ENCODE measurements at regions not wholly inside any gene's neighbourhood (a gene's known extent, or its start where the extent isn't known, plus 50 kb on each side); places are given as distances from the start of the nearest gene placed in this dataset.
"Not testable (repeated sequence)": the region's sequence is repeated elsewhere in the genome, so short reads cannot be mapped to it uniquely, and the experiment has no call there.

- Histone ChIP-seq H3K36me3 (ENCODE audit: control insufficient read depth, low read depth, low read length) (no peaks in the 10 kb centered on the region), H3K27me3 (ENCODE audit: control insufficient read depth, insufficient read depth, low read length) (no peaks in the 10 kb centered on the region), H3K27ac (ENCODE audit: low read length) (no peak overlapping the region), H3K9ac (ENCODE audit: low read length) (no peak overlapping the region), H3K4me1 (ENCODE audit: control insufficient read depth, low read depth, low read length) (no peaks in the 10 kb centered on the region), H3K9me3 (ENCODE audit: control insufficient read depth, low read depth, low read length) (no peaks in the 10 kb centered on the region), H3K4me3 (ENCODE audit: low read length) (no peak overlapping the region)
These were observed 350.8 kb downstream of the EMP1 start for GRCh38 chr12:13547283-13547682.

- H3K36me3 ChIP-seq (ENCODE audit: control insufficient read depth, low read depth, low read length), result no peaks in the 10 kb centered on the region
- no peaks in the 10 kb centered on the region for H3K27me3 ChIP-seq (ENCODE audit: control insufficient read depth, insufficient read depth, low read length)
- no peak overlapping the region for H3K4me3 ChIP-seq (ENCODE audit: low read length)
- no peaks in the 10 kb centered on the region for H3K9me3 ChIP-seq (ENCODE audit: control insufficient read depth, low read depth, low read length)
- H3K9ac ChIP-seq (ENCODE audit: low read length), result no peak overlapping the region
- H3K4me1 ChIP-seq (ENCODE audit: control insufficient read depth, low read depth, low read length), result no peaks in the 10 kb centered on the region
- H3K27ac ChIP-seq (ENCODE audit: low read length), result no peak overlapping the region
These were observed 349.7 kb downstream of the EMP1 start for GRCh38 chr12:13546231-13546630.

- no peaks in the 10 kb centered on the region for H3K36me3 ChIP-seq (ENCODE audit: control insufficient read depth, low read depth, low read length)
- H3K9me3 ChIP-seq (ENCODE audit: control insufficient read depth, low read depth, low read length), result no peaks in the 10 kb centered on the region
- H3K27ac ChIP-seq (ENCODE audit: low read length), result no peak overlapping the region
These were observed 342.5 kb downstream of the EMP1 start for GRCh38 chr12:13539051-13539450.

DNA sequence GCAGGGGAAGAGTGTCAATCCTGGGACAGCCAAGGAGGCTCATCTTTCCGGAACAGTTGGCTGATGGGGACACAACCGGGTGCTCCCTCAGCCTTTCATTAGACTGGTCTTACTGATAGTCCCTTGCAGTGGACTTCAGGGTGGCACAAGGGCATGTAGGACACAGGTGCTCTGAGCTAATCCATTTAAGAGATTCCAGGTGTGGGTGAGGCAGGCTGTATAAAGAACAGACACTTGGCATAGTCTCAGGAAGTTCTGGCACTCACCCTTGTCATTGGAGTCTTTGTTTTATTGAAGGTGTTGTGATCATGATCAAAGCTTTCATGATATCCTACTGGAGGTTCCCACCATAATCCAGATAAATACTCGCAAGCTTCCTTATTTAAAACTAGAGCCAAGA is 341.6 kb downstream of the EMP1 start:
- no peaks in the 10 kb centered on the region for H3K27me3 ChIP-seq (ENCODE audit: control insufficient read depth, insufficient read depth, low read length)
- H3K9me3 ChIP-seq (ENCODE audit: control insufficient read depth, low read depth, low read length), result no peaks in the 10 kb centered on the region
- peaks cover 10% of the 10 kb centered on the region for H3K4me1 ChIP-seq (ENCODE audit: control insufficient read depth, low read depth, low read length)
- H3K36me3 ChIP-seq (ENCODE audit: control insufficient read depth, low read depth, low read length), result no peaks in the 10 kb centered on the region
- no peak overlapping the region for H3K4me3 ChIP-seq (ENCODE audit: low read length)
- H3K9ac ChIP-seq (ENCODE audit: low read length), result no peak overlapping the region
- H3K27ac ChIP-seq (ENCODE audit: low read length), result no peak overlapping the region

More at GRCh38 chr12:13539051-13539450, 342.5 kb downstream of the EMP1 start:
- Histone ChIP-seq H3K4me3 (ENCODE audit: low read length) (no peak overlapping the region), H3K9ac (ENCODE audit: low read length) (no peak overlapping the region), H3K4me1 (ENCODE audit: control insufficient read depth, low read depth, low read length) (peaks cover 5% of the 10 kb centered on the region), H3K27me3 (ENCODE audit: control insufficient read depth, insufficient read depth, low read length) (no peaks in the 10 kb centered on the region)

DNA sequence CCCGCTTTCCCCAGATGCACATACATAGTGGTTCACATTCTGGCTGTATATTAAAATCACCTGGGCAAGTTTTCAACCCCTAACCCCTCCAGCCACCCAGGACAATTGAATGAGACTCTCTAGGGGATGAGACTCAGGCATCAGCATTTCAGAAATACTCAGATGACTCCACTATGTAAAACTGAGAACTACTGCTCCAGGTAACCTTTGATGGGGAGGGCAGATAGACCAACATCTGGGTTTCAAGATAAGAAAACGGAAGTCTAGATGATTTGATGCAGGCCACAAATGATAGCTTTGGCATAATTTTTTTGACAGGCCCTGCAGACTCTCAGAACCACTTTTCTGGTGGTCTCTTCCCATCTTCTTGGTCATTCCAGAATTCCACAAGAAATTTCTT is 341.1 kb downstream of the EMP1 start:
- Histone ChIP-seq H3K9ac (ENCODE audit: low read length) (no peak overlapping the region), H3K27me3 (ENCODE audit: control insufficient read depth, insufficient read depth, low read length) (no peaks in the 10 kb centered on the region), H3K36me3 (ENCODE audit: control insufficient read depth, low read depth, low read length) (no peaks in the 10 kb centered on the region), H3K9me3 (ENCODE audit: control insufficient read depth, low read depth, low read length) (no peaks in the 10 kb centered on the region), H3K27ac (ENCODE audit: low read length) (no peak overlapping the region), H3K4me1 (ENCODE audit: control insufficient read depth, low read depth, low read length) (peaks cover 10% of the 10 kb centered on the region), H3K4me3 (ENCODE audit: low read length) (no peak overlapping the region)

- Histone ChIP-seq H3K36me3 (ENCODE audit: control insufficient read depth, low read depth, low read length) (no peaks in the 10 kb centered on the region), H3K4me3 (ENCODE audit: low read length) (no peak overlapping the region), H3K27ac (ENCODE audit: low read length) (no peak overlapping the region), H3K9ac (ENCODE audit: low read length) (no peak overlapping the region), H3K9me3 (ENCODE audit: control insufficient read depth, low read depth, low read length) (no peaks in the 10 kb centered on the region), H3K27me3 (ENCODE audit: control insufficient read depth, insufficient read depth, low read length) (no peaks in the 10 kb centered on the region), H3K4me1 (ENCODE audit: control insufficient read depth, low read depth, low read length) (peaks cover 10% of the 10 kb centered on the region)
These were observed 339.8 kb downstream of the EMP1 start for GRCh38 chr12:13536219-13536910.

DNA sequence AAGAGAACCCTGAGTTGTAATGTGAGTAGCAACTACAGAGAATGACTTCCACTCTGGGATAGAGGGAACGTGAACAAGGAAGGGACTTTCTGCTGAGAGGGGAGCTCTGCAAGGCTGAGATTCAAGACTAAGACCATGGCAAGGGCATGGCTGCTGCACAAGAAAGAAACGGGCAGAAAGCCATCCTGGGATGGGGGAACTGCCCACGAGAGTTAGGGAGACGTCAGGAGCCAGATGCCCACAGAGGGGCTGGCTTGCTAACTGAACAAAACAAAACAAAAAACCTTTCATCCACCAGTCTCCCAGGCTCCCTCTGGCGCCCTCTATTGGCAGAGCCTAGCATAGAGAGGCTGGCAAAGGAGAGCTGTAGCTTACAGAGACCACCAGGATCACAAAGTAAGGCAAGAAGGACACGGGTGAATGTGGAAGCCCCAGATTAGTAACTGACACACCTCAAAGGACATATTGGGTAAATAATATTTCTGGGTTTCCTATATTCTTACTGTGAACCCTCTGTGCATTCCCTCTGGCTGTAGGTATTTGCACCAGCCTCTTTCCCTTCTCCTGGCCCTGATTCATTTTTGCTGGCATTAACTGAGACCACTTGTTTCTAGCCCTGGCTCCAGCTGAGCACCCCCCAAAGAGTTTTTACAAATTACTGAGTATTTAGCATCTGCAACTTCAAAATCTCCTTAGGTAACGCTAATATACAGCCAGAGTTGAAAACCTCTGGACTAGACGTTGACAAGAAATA is 338.3 kb downstream of the EMP1 start:
- Histone ChIP-seq H3K27ac (ENCODE audit: low read length) (no peak overlapping the region), H3K4me3 (ENCODE audit: low read length) (peak overlapping the region; percentile 36), H3K4me1 (ENCODE audit: control insufficient read depth, low read depth, low read length) (peaks cover 10% of the 10 kb centered on the region), H3K9ac (ENCODE audit: low read length) (no peak overlapping the region), H3K9me3 (ENCODE audit: control insufficient read depth, low read depth, low read length) (no peaks in the 10 kb centered on the region), H3K27me3 (ENCODE audit: control insufficient read depth, insufficient read depth, low read length) (no peaks in the 10 kb centered on the region), H3K36me3 (ENCODE audit: control insufficient read depth, low read depth, low read length) (no peaks in the 10 kb centered on the region)

DNA sequence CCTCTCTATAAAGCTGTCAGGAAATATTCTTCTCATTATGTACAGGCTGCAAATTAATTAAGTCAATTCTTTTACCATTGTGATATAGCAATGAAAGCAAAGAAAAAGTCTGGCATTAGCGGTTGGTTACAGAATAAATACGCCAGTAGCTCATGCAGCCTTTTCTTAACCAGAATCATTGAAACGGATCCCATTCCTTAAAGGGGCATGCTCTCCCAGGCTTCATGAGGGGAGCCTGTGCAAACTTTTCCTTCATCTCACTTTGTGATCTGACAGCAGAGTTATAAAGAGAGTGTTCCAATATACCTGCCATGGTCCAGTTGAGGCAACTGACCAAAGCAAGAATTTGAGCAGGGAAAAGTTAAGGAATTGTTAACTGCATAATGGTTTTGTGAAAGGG is 337.7 kb downstream of the EMP1 start:
- Histone ChIP-seq H3K9me3 (ENCODE audit: control insufficient read depth, low read depth, low read length) (no peaks in the 10 kb centered on the region), H3K4me3 (ENCODE audit: low read length) (peak overlapping the region; percentile 36), H3K27me3 (ENCODE audit: control insufficient read depth, insufficient read depth, low read length) (no peaks in the 10 kb centered on the region), H3K4me1 (ENCODE audit: control insufficient read depth, low read depth, low read length) (peaks cover 10% of the 10 kb centered on the region), H3K9ac (ENCODE audit: low read length) (no peak overlapping the region), H3K27ac (ENCODE audit: low read length) (no peak overlapping the region), H3K36me3 (ENCODE audit: control insufficient read depth, low read depth, low read length) (no peaks in the 10 kb centered on the region)

- H3K36me3 ChIP-seq (ENCODE audit: control insufficient read depth, low read depth, low read length), result no peaks in the 10 kb centered on the region
- H3K27me3 ChIP-seq (ENCODE audit: control insufficient read depth, insufficient read depth, low read length), result no peaks in the 10 kb centered on the region
- no peak overlapping the region for H3K4me3 ChIP-seq (ENCODE audit: low read length)
- no peaks in the 10 kb centered on the region for H3K9me3 ChIP-seq (ENCODE audit: control insufficient read depth, low read depth, low read length)
- no peak overlapping the region for H3K9ac ChIP-seq (ENCODE audit: low read length)
- H3K4me1 ChIP-seq (ENCODE audit: control insufficient read depth, low read depth, low read length), result peaks cover 10% of the 10 kb centered on the region
- no peak overlapping the region for H3K27ac ChIP-seq (ENCODE audit: low read length)
These were observed 334.4 kb downstream of the EMP1 start for GRCh38 chr12:13530966-13531365.

GRCh38 chr12:13526185-13526921 is 329.8 kb downstream of the EMP1 start:
- H3K9ac ChIP-seq (ENCODE audit: low read length); H3K4me1 ChIP-seq (ENCODE audit: control insufficient read depth, low read depth, low read length); H3K36me3 ChIP-seq (ENCODE audit: control insufficient read depth, low read depth, low read length); H3K27ac ChIP-seq (ENCODE audit: low read length); H3K9me3 ChIP-seq (ENCODE audit: control insufficient read depth, low read depth, low read length); H3K4me3 ChIP-seq (ENCODE audit: low read length); H3K27me3 ChIP-seq (ENCODE audit: control insufficient read depth, insufficient read depth, low read length): not testable (repeated sequence)

DNA sequence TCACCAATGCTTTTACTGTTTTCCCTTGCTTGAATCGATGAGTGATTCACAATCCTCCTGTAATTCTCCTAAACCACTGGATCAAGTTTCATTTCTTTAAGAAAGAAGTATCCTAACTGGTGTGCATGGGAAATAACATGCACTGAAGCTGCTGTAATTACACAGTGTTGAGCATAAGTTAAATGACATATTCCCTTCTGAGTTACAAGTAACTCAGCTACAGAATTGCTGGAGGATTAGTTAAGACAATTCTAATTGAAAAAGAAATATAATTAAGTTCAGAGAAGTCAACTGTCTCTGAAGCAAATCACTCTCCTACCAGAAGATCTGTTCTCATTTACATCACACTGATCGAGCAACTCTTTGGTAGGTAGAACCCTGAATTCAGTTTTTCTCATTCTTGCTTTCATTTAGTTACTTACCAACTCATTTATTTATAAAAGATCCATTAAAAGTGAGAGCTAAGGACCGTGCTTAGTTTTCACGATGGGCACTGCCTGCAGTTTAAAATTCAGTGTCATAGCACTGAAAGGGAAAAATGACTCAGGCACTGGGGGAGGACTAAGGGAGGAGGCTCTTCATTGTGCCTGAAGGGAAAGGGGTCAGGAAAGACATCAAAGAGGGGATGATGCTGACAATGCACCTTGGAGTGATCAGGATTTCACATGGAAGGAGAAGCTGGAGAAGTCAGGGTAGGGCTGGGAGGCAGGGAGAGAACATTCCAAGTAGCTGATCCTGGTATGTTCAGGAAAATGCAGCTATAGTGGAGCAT is 327.2 kb downstream of the EMP1 start:
- Histone ChIP-seq H3K9ac (ENCODE audit: low read length) (no peak overlapping the region), H3K4me3 (ENCODE audit: low read length) (no peak overlapping the region), H3K27ac (ENCODE audit: low read length) (no peak overlapping the region), H3K4me1 (ENCODE audit: control insufficient read depth, low read depth, low read length) (peaks cover 9% of the 10 kb centered on the region), H3K27me3 (ENCODE audit: control insufficient read depth, insufficient read depth, low read length) (no peaks in the 10 kb centered on the region), H3K9me3 (ENCODE audit: control insufficient read depth, low read depth, low read length) (no peaks in the 10 kb centered on the region), H3K36me3 (ENCODE audit: control insufficient read depth, low read depth, low read length) (no peaks in the 10 kb centered on the region)
